WERI-Rb-1 (cell line): ENCODE measurements at regions not wholly inside any gene's neighbourhood (a gene's known extent, or its start where the extent isn't known, plus 50 kb on each side); places are given as distances from the start of the nearest gene placed in this dataset.

Source experiments
- DNase-seq: peaks from one replicate; pipeline ENCODE4 v3.0.0-alpha.2; 2020
- H3K27ac ChIP-seq: fragments of 250-450 bp; sonication (Bioruptor Pico); 2 replicates; pipeline ENCODE4 v1.5.1; 2020; ENCODE audit warnings: mild to moderate bottlenecking, moderate library complexity
- H3K27me3 ChIP-seq: fragments of 250-450 bp; sonication (Bioruptor Pico); 2 replicates; pipeline ENCODE4 v1.5.1; 2021; ENCODE audit warnings: mild to moderate bottlenecking, low read depth, moderate library complexity; ENCODE audit not compliant: insufficient read depth, severe bottlenecking
- H3K36me3 ChIP-seq: fragments of 250-450 bp; sonication (Bioruptor Pico); 2 replicates; pipeline ENCODE4 v1.5.1; 2020; ENCODE audit warnings: mild to moderate bottlenecking, moderate library complexity
- H3K4me3 ChIP-seq: 2 replicates; pipeline ENCODE4 v1.5.1; 2011; ENCODE audit warnings: low read depth, mild to moderate bottlenecking, control low read depth, low read length
- H3K9me3 ChIP-seq: fragments of 250-450 bp; sonication (Bioruptor Pico); 2 replicates; pipeline ENCODE4 v1.5.1; 2021; ENCODE audit warnings: mild to moderate bottlenecking, moderate library complexity; ENCODE audit not compliant: severe bottlenecking
- CTCF ChIP-seq: IDR thresholded peaks from 2 replicates; pipeline ENCODE4 v1.5.1; 2011; ENCODE audit warnings: low read depth, mild to moderate bottlenecking, control low read depth, inconsistent platforms, low read length

- Histone ChIP-seq H3K27ac (peak overlapping the region; percentile 56), H3K9me3 (no peaks in the 10 kb centered on the region), H3K27me3 (no peaks in the 10 kb centered on the region), H3K36me3 (no peaks in the 10 kb centered on the region), H3K4me3 (no peak overlapping the region)
- DNase-seq, result peak; percentile 88
- peak; percentile 68 for TF ChIP-seq CTCF
These were observed 63.2 kb upstream of the IQSEC1 start for GRCh38 chr3:13136426-13136825.

- DNase-seq, result no peak
- peak overlapping the region; percentile 56 for H3K27ac ChIP-seq
- TF ChIP-seq CTCF, result no peak
These were observed 62.6 kb upstream of the IQSEC1 start for GRCh38 chr3:13135811-13136321.

GRCh38 chr3:13135251-13135810 lies 62.1 kb upstream of the IQSEC1 start:
- Histone ChIP-seq H3K27ac (peak overlapping the region; percentile 56), H3K27me3 (no peaks in the 10 kb centered on the region), H3K9me3 (no peaks in the 10 kb centered on the region), H3K4me3 (no peak overlapping the region), H3K36me3 (no peaks in the 10 kb centered on the region)
- no peak for DNase-seq
- no peak for TF ChIP-seq CTCF

More at GRCh38 chr3:13135811-13136321, 62.6 kb upstream of the IQSEC1 start:
- Histone ChIP-seq H3K36me3 (no peaks in the 10 kb centered on the region), H3K27me3 (no peaks in the 10 kb centered on the region), H3K4me3 (no peak overlapping the region), H3K9me3 (no peaks in the 10 kb centered on the region)

- no peak for TF ChIP-seq CTCF
- H3K9me3 ChIP-seq, result no peaks in the 10 kb centered on the region
- H3K27ac ChIP-seq, result no peak overlapping the region
- no peak overlapping the region for H3K4me3 ChIP-seq
- DNase-seq, result peak; percentile 4
- no peaks in the 10 kb centered on the region for H3K36me3 ChIP-seq
- no peaks in the 10 kb centered on the region for H3K27me3 ChIP-seq
These were observed 61.6 kb upstream of the IQSEC1 start for GRCh38 chr3:13134879-13135206.

GRCh38 chr3:13134166-13134878 lies 61.1 kb upstream of the IQSEC1 start:
- TF ChIP-seq CTCF, result no peak
- Histone ChIP-seq H3K9me3 (no peaks in the 10 kb centered on the region), H3K27me3 (no peaks in the 10 kb centered on the region), H3K4me3 (no peak overlapping the region), H3K36me3 (no peaks in the 10 kb centered on the region), H3K27ac (no peak overlapping the region)
- no peak for DNase-seq
